ENCODE measurements at regions not wholly inside any gene's neighbourhood (a gene's known extent, or its start where the extent isn't known, plus 50 kb on each side); places are given as distances from the start of the nearest gene placed in this dataset.

- H3K4me1 Mint-ChIP-seq = no peaks in the 10 kb centered on the region
- Histone ChIP-seq H3K27me3 (replicated peaks in 1 of 4; ENCODE audit: control extremely low read depth in 1 of 4, control insufficient read depth in 3 of 4, insufficient read depth in 4 of 4, low read length in 3 of 4) (no peaks in the 10 kb centered on the region), H3K27ac (ENCODE audit: low read length in 2 of 2) (no peak overlapping the region), H3K4me3 (ENCODE audit: control extremely low read depth in 1 of 5, extremely low read depth in 1 of 5, insufficient read depth in 1 of 5, low read depth in 2 of 5, low read length in 4 of 5) (no peak overlapping the region), H3K9ac (ENCODE audit: low read length) (no peak overlapping the region), H2AFZ (ENCODE audit: insufficient read depth, low read depth, low read length, poor library complexity, severe bottlenecking) (no peak overlapping the region), H4K20me1 (ENCODE audit: control insufficient read depth, insufficient read depth, low read length, poor library complexity, severe bottlenecking) (no peaks in the 10 kb centered on the region), H3K4me2 (replicated peaks; ENCODE audit: low read depth, low read length, poor library complexity, severe bottlenecking) (no peak overlapping the region), H3K9me3 (ENCODE audit: control extremely low read depth in 1 of 3, control insufficient read depth in 2 of 3, insufficient read depth in 1 of 3, low read length in 2 of 3) (peaks cover 0 to 19% (median 1%) of the 10 kb centered on the region in 3 donors), H3K36me3 (replicated peaks in 1 of 2; ENCODE audit: control extremely low read depth in 1 of 2, control insufficient read depth in 1 of 2, extremely low read depth in 1 of 2, insufficient read depth in 2 of 2, low read length in 1 of 2) (no peaks in the 10 kb centered on the region), H3K79me2 (ENCODE audit: control insufficient read depth, insufficient read depth, low read length) (no peaks in the 10 kb centered on the region), H3K4me1 (ENCODE audit: control insufficient read depth in 2 of 2, insufficient read depth in 2 of 2, low read length in 2 of 2) (peaks cover 0 to 5% of the 10 kb centered on the region in 2 donors)
- H3K9me3 Mint-ChIP-seq (ENCODE audit: insufficient read depth) = no peaks in the 10 kb centered on the region
- H3K4me3 Mint-ChIP-seq = no peak overlapping the region
- ChIA-PET POLR2A (no interaction called here), CTCF (no interaction called here)
- no peaks in the 10 kb centered on the region for H3K27me3 Mint-ChIP-seq
- intact Hi-C loops (cut with micrococcal nuclease) = no loop called here
- no peak for ATAC-seq (ENCODE audit: low read depth)
- TF ChIP-seq EZH2 (IDR thresholded peaks at IDR 0.05; ENCODE audit: borderline replicate concordance, insufficient read depth, low read depth, low read length, poor library complexity, severe bottlenecking) (no peak), CTCF (IDR thresholded peaks at IDR 0.05) (no peak)
- no CpG with 5 or more reads among the region's 2 CpGs for WGBS (ENCODE audit: insufficient coverage)
- H3K27ac Mint-ChIP-seq = no peak overlapping the region
- DNase-seq = no peak
Observed at GRCh38 chr2:192311701-192312460, 117.1 kb upstream of the TMEFF2 start.

- no peaks in the 10 kb centered on the region for H3K36me3 ChIP-seq (replicated peaks in 1 of 2; ENCODE audit: control extremely low read depth in 1 of 2, control insufficient read depth in 1 of 2, extremely low read depth in 1 of 2, insufficient read depth in 2 of 2, low read length in 1 of 2)
- no peaks in the 10 kb centered on the region for H3K27me3 ChIP-seq (replicated peaks in 1 of 4; ENCODE audit: control extremely low read depth in 1 of 4, control insufficient read depth in 3 of 4, insufficient read depth in 4 of 4, low read length in 3 of 4)
- no peaks in the 10 kb centered on the region for H3K79me2 ChIP-seq (ENCODE audit: control insufficient read depth, insufficient read depth, low read length)
- H3K4me3 Mint-ChIP-seq = no peak overlapping the region
- H3K9ac ChIP-seq (ENCODE audit: low read length) = no peak overlapping the region
- intact Hi-C loops (cut with micrococcal nuclease) = no loop called here
- no peak overlapping the region for H3K4me2 ChIP-seq (replicated peaks; ENCODE audit: low read depth, low read length, poor library complexity, severe bottlenecking)
- H3K9me3 ChIP-seq (ENCODE audit: control extremely low read depth in 1 of 3, control insufficient read depth in 2 of 3, insufficient read depth in 1 of 3, low read length in 2 of 3) = peaks cover 0 to 1% (median 0%) of the 10 kb centered on the region in 3 donors
- ChIA-PET POLR2A (no interaction called here), CTCF (no interaction called here)
- TF ChIP-seq EZH2 (IDR thresholded peaks at IDR 0.05; ENCODE audit: borderline replicate concordance, insufficient read depth, low read depth, low read length, poor library complexity, severe bottlenecking) (no peak), CTCF (IDR thresholded peaks at IDR 0.05) (no peak)
- no peak overlapping the region for H2AFZ ChIP-seq (ENCODE audit: insufficient read depth, low read depth, low read length, poor library complexity, severe bottlenecking)
- H3K27ac ChIP-seq (ENCODE audit: low read length in 2 of 2) = no peak overlapping the region
- H3K4me3 ChIP-seq (ENCODE audit: control extremely low read depth in 1 of 5, extremely low read depth in 1 of 5, insufficient read depth in 1 of 5, low read depth in 2 of 5, low read length in 4 of 5) = no peak overlapping the region
- no peaks in the 10 kb centered on the region for H3K4me1 Mint-ChIP-seq
- DNase-seq (no peak), ATAC-seq (ENCODE audit: low read depth) (no peak)
- WGBS (ENCODE audit: insufficient coverage) = no CpG with 5 or more reads among the region's 3 CpGs
- H3K27me3 Mint-ChIP-seq = no peaks in the 10 kb centered on the region
- no peaks in the 10 kb centered on the region for H4K20me1 ChIP-seq (ENCODE audit: control insufficient read depth, insufficient read depth, low read length, poor library complexity, severe bottlenecking)
- H3K4me1 ChIP-seq (ENCODE audit: control insufficient read depth in 2 of 2, insufficient read depth in 2 of 2, low read length in 2 of 2) = peaks cover 0 to 5% of the 10 kb centered on the region in 2 donors
- H3K27ac Mint-ChIP-seq = no peak overlapping the region
- no peaks in the 10 kb centered on the region for H3K9me3 Mint-ChIP-seq (ENCODE audit: insufficient read depth)
Observed at GRCh38 chr2:192307530-192307929, 112.8 kb upstream of the TMEFF2 start.

All from B cell (primary cell).